ENCODE measurements at regions not wholly inside any gene's neighbourhood (a gene's known extent, or its start where the extent isn't known, plus 50 kb on each side); places are given as distances from the start of the nearest gene placed in this dataset.

DNA sequence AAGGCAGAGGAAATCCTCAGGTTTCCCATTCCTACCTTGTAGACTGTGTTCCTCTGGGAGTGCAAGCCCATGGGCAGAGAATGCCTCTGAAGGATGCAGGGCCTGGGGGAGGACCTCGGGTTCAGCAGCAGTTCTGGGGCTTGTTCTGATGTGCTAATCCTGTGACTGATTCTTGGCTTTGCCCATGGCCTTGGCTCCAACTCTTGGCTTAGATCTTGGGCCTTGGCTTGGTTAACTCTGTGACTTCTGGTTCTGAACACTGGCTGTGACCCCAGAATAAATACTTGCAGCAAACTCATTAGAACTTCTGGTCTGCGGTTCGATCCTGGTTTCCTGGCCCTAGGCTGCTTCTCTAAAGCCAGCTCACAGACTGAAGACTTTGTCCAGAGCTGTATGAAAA, 366.9 kb upstream of the ZEB2 start:
- TF ChIP-seq POLR2A (IDR thresholded peaks at IDR 0.05): no peak
- TF ChIP-seq, protein P1, sequence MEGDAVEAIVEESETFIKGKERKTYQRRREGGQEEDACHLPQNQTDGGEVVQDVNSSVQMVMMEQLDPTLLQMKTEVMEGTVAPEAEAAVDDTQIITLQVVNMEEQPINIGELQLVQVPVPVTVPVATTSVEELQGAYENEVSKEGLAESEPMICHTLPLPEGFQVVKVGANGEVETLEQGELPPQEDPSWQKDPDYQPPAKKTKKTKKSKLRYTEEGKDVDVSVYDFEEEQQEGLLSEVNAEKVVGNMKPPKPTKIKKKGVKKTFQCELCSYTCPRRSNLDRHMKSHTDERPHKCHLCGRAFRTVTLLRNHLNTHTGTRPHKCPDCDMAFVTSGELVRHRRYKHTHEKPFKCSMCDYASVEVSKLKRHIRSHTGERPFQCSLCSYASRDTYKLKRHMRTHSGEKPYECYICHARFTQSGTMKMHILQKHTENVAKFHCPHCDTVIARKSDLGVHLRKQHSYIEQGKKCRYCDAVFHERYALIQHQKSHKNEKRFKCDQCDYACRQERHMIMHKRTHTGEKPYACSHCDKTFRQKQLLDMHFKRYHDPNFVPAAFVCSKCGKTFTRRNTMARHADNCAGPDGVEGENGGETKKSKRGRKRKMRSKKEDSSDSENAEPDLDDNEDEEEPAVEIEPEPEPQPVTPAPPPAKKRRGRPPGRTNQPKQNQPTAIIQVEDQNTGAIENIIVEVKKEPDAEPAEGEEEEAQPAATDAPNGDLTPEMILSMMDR (IDR thresholded peaks at IDR 0.05): no peak
